H1 (cell line): ENCODE measurements at regions not wholly inside any gene's neighbourhood (a gene's known extent, or its start where the extent isn't known, plus 50 kb on each side); places are given as distances from the start of the nearest gene placed in this dataset.

Experiments
- CTCF ChIA-PET: fragments of 300-600 bp; sonication (Branson Sonifier 250); formaldehyde crosslinking; loops from one replicate; lab custom pipeline; 2021; ENCODE audit not compliant: partially characterized antibody; lab: Charles Lee
- POLR2A ChIA-PET: fragments of 300-600 bp; sonication (Branson Sonifier 250); formaldehyde crosslinking; loops from one replicate; lab custom pipeline; 2021; ENCODE audit warnings: inconsistent platforms; ENCODE audit not compliant: partially characterized antibody; lab: Charles Lee
- DNase-seq, 2 experiments: peaks; one replicate each; pipeline versions ENCODE4 v3.0.0 to v3.0.0-alpha.2; 2010 to 2022; ENCODE audit warnings: low spot score in 2 of 2, low read depth in 1 of 2, mixed read lengths in 1 of 2
- FAIRE-seq: peaks from 2 replicates; lab custom pipeline; 2011; peaks lifted over from hg19 to GRCh38; lab: Jason Lieb, UNC
- H2AFZ ChIP-seq: 2 replicates; pipeline ENCODE4 v1.8.1; 2012; ENCODE audit warnings: low read length, inconsistent platforms
- H2AK5ac ChIP-seq: 2 replicates; pipeline ENCODE4 v1.6.1; 2013; ENCODE audit warnings: low read depth, low read length
- H2BK120ac ChIP-seq: replicated peaks from 2 replicates; pipeline ENCODE3; 2013; ENCODE audit warnings: low read depth, low read length, inconsistent platforms
- H2BK12ac ChIP-seq: 2 replicates; pipeline ENCODE4 v1.6.1; 2013; ENCODE audit warnings: low read depth, low read length
- H2BK15ac ChIP-seq: 2 replicates; pipeline ENCODE4 v1.6.1; 2013; ENCODE audit warnings: low read length
- H2BK20ac ChIP-seq: 2 replicates; pipeline ENCODE4 v1.6.1; 2013; ENCODE audit warnings: low read length
- H2BK5ac ChIP-seq: 2 replicates; pipeline ENCODE4 v1.6.1; 2013; ENCODE audit warnings: low read depth, low read length
- H3K14ac ChIP-seq: 2 replicates; pipeline ENCODE4 v1.6.1; 2013; ENCODE audit warnings: inconsistent platforms; ENCODE audit not compliant: insufficient read length
- H3K18ac ChIP-seq: 2 replicates; pipeline ENCODE4 v1.6.1; 2013; ENCODE audit warnings: low read length; ENCODE audit errors: extremely low read depth
- H3K23ac ChIP-seq: 2 replicates; pipeline ENCODE4 v1.6.1; 2013; ENCODE audit warnings: inconsistent platforms; ENCODE audit not compliant: insufficient read length
- H3K23me2 ChIP-seq: 2 replicates; pipeline ENCODE4 v1.6.1; 2013; ENCODE audit warnings: low read depth, low read length
- H3K27ac ChIP-seq: 2 replicates; pipeline ENCODE4 v1.6.1; 2011; ENCODE audit warnings: low read depth, low read length, inconsistent platforms
- H3K27me3 ChIP-seq, 4 experiments: replicated peaks in 1 of 4; 1 replicate in 1 of 4; 2 replicates in 3 of 4; pipeline versions ENCODE4 v1.6.1 to v1.8.1; 2011 to 2013; ENCODE audit warnings: low read length in 3 of 4, mild to moderate bottlenecking in 3 of 4, inconsistent platforms in 2 of 4, mixed read lengths in 2 of 4, moderate library complexity in 1 of 4; ENCODE audit not compliant: control insufficient read depth in 3 of 4, insufficient read depth in 3 of 4; ENCODE audit errors: extremely low read depth in 1 of 4
- H3K36me3 ChIP-seq, 4 experiments: 2 replicates each; pipeline versions ENCODE4 v1.6.1 to v1.8.1; 2011 to 2013; ENCODE audit warnings: mild to moderate bottlenecking in 4 of 4, low read length in 3 of 4, moderate library complexity in 2 of 4, control low read depth in 1 of 4, inconsistent platforms in 1 of 4; ENCODE audit not compliant: insufficient read depth in 4 of 4, control insufficient read depth in 2 of 4
- H3K4ac ChIP-seq: replicated peaks from 2 replicates; pipeline ENCODE3; 2013; ENCODE audit warnings: low read length, low read depth, mixed read lengths, inconsistent platforms; ENCODE audit not compliant: insufficient read length
- H3K4me1 ChIP-seq, 4 experiments: replicated peaks in 1 of 4; 1 replicate in 1 of 4; 2 replicates in 3 of 4; pipeline versions ENCODE4 v1.6.1 to v1.8.1; 2011 to 2013; ENCODE audit warnings: low read length in 3 of 4, inconsistent platforms in 2 of 4, mixed read lengths in 1 of 4; ENCODE audit not compliant: insufficient read depth in 4 of 4, control insufficient read depth in 3 of 4
- H3K4me2 ChIP-seq, 2 experiments: 2 replicates each; pipeline versions ENCODE4 v1.6.1 to v1.8.1; 2011 to 2013; ENCODE audit warnings: low read depth in 2 of 2, low read length in 2 of 2, control low read depth in 1 of 2, inconsistent platforms in 1 of 2, mild to moderate bottlenecking in 1 of 2; ENCODE audit not compliant: insufficient read depth in 1 of 2
- H3K4me3 ChIP-seq, 4 experiments: fragments of 200-600, 300-600 bp in 1 of 4; sonication (generic), shearing (Covaris generic), sonication (Bioruptor Twin) in 1 of 4; 2 replicates each; pipeline versions ENCODE4 v1.5.1 to v1.8.1; 2011 to 2016; ENCODE audit warnings: low read length in 4 of 4, low read depth in 3 of 4, control low read depth in 2 of 4, inconsistent platforms in 2 of 4, mild to moderate bottlenecking in 2 of 4, mixed read lengths in 1 of 4, moderate library complexity in 1 of 4; ENCODE audit not compliant: insufficient read depth in 2 of 4; ENCODE audit errors: extremely low read depth in 1 of 4
- H3K56ac ChIP-seq: replicated peaks from 2 replicates; pipeline ENCODE3; 2013; ENCODE audit warnings: low read depth, mild to moderate bottlenecking, mixed read lengths, low read length, inconsistent platforms; ENCODE audit not compliant: insufficient read length
- H3K79me1 ChIP-seq: 2 replicates; pipeline ENCODE4 v1.6.1; 2013; ENCODE audit warnings: low read depth, low read length, control low read depth
- H3K79me2 ChIP-seq, 2 experiments: 2 replicates each; pipeline versions ENCODE4 v1.6.1 to v1.8.1; 2012 to 2013; ENCODE audit warnings: low read length in 2 of 2, mild to moderate bottlenecking in 2 of 2, inconsistent platforms in 1 of 2; ENCODE audit not compliant: insufficient read depth in 2 of 2, control insufficient read depth in 1 of 2
- H3K9ac ChIP-seq, 4 experiments: replicated peaks in 1 of 4; 1 replicate in 1 of 4; 2 replicates in 3 of 4; pipeline versions ENCODE4 v1.6.1 to v1.8.1; 2011 to 2013; ENCODE audit warnings: low read depth in 3 of 4, low read length in 3 of 4, control low read depth in 2 of 4, mild to moderate bottlenecking in 2 of 4, moderate library complexity in 2 of 4, inconsistent platforms in 1 of 4; ENCODE audit errors: extremely low read depth in 1 of 4
- H3K9me3 ChIP-seq, 2 experiments: 2 replicates each; pipeline versions ENCODE4 v1.6.1 to v1.8.1; 2012 to 2013; ENCODE audit warnings: mild to moderate bottlenecking in 2 of 2, moderate library complexity in 2 of 2, control low read depth in 1 of 2, inconsistent platforms in 1 of 2, low read depth in 1 of 2, low read length in 1 of 2, mixed read lengths in 1 of 2; ENCODE audit not compliant: insufficient read depth in 2 of 2
- H4K20me1 ChIP-seq, 2 experiments: replicated peaks in 1 of 2; 2 replicates each; pipeline versions ENCODE3 to v1.8.1; 2011 to 2013; ENCODE audit warnings: inconsistent platforms in 2 of 2, low read length in 2 of 2, mild to moderate bottlenecking in 1 of 2; ENCODE audit not compliant: insufficient read depth in 2 of 2, control insufficient read depth in 1 of 2
- H4K5ac ChIP-seq: 2 replicates; pipeline ENCODE4 v1.6.1; 2013; ENCODE audit warnings: low read length, low read depth, mixed read lengths, inconsistent platforms; ENCODE audit not compliant: insufficient read length
- H4K8ac ChIP-seq: 2 replicates; pipeline ENCODE4 v1.8.0; 2013; ENCODE audit warnings: mild to moderate bottlenecking, moderate library complexity, low read length, inconsistent platforms; ENCODE audit not compliant: insufficient read depth; ENCODE audit errors: extremely low read depth
- H4K91ac ChIP-seq: replicated peaks from 2 replicates; pipeline ENCODE3; 2013; ENCODE audit warnings: low read length, mixed read lengths, inconsistent platforms; ENCODE audit not compliant: insufficient read length
- GABPA ChIP-seq: IDR thresholded peaks from 2 replicates; pipeline ENCODE4 v1.6.1; 2011; ENCODE audit warnings: mild to moderate bottlenecking, low read length, moderate library complexity, borderline replicate concordance; ENCODE audit not compliant: insufficient read depth
- NANOG ChIP-seq: IDR thresholded peaks from 2 replicates; pipeline ENCODE4 v1.6.1; 2011; ENCODE audit warnings: low read length, low read depth, mild to moderate bottlenecking, inconsistent platforms; ENCODE audit not compliant: insufficient read depth, poor library complexity, severe bottlenecking
- RBBP5 ChIP-seq: IDR thresholded peaks from 2 replicates; pipeline ENCODE4 v1.7.1; 2012; ENCODE audit warnings: low read depth, mild to moderate bottlenecking, inconsistent platforms, low read length, moderate library complexity, borderline replicate concordance
- TAF1 ChIP-seq: IDR thresholded peaks from 2 replicates; pipeline ENCODE4 v1.6.1; 2011; ENCODE audit warnings: mild to moderate bottlenecking, low read depth, low read length
- TEAD4 ChIP-seq: IDR thresholded peaks from 2 replicates; pipeline ENCODE4 v1.6.1; 2012; ENCODE audit warnings: low read depth, low read length, inconsistent platforms, mixed read lengths
- ZNF274 ChIP-seq: IDR thresholded peaks from 2 replicates; pipeline ENCODE4 v1.7.0; 2012; ENCODE audit warnings: low read length, borderline replicate concordance; ENCODE audit errors: extremely low read depth
- WGBS, 2 experiments: shearing (Covaris generic) in 1 of 2; methylation state at CpG; one replicate each; pipeline versions ENCODE4 v1.1.6 to v1.1.7; 2013 to 2015; ENCODE audit warnings: low lambda C conversion rate in 2 of 2, mixed read lengths in 2 of 2, inconsistent platforms in 1 of 2, low coverage in 1 of 2, missing lambda C conversion rate in 1 of 2; ENCODE audit not compliant: insufficient replicate concordance in 2 of 2, insufficient coverage in 1 of 2, insufficient read length in 1 of 2; ENCODE audit errors: extremely low coverage in 1 of 2, missing lambda C conversion rate in 1 of 2; 5-methylcytosine and 5-hydroxymethylcytosine counted together

- no peak for DNase-seq
- H2AK5ac ChIP-seq, result no peak overlapping the region
- POLR2A ChIA-PET, result no interaction called here
- H3K9me3 ChIP-seq, result no peaks in the 10 kb centered on the region
- H4K5ac ChIP-seq, result no peak overlapping the region
- no peak for FAIRE-seq
- no peaks in the 10 kb centered on the region for H3K36me3 ChIP-seq
- no peak overlapping the region for H3K4me2 ChIP-seq
- H3K56ac ChIP-seq, result no peak overlapping the region
- H2BK12ac ChIP-seq, result no peak overlapping the region
- H3K23me2 ChIP-seq, result no peaks in the 10 kb centered on the region; the same call in 1 of the 2 replicates
- H2AFZ ChIP-seq, result no peak overlapping the region
- no peak overlapping the region for H4K8ac ChIP-seq
- H2BK20ac ChIP-seq, result no peak overlapping the region
- 72% methylated on average over 1 of the region's 1 CpG; no CpG with 5 or more reads in 1 of the 2 experiments for WGBS, 2 experiments
- no peak overlapping the region for H4K91ac ChIP-seq
- no peaks in the 10 kb centered on the region for H3K79me1 ChIP-seq
- peaks cover 0 to 2% (median 0%) of the 10 kb centered on the region in 4 experiments; a peak in 2 of 7 replicates for H3K4me1 ChIP-seq
- no peak overlapping the region for H3K4me3 ChIP-seq
- no peak overlapping the region for H3K18ac ChIP-seq
- H3K14ac ChIP-seq, result no peak overlapping the region
- no peaks in the 10 kb centered on the region for H3K79me2 ChIP-seq
- H3K4ac ChIP-seq, result no peak overlapping the region
- CTCF ChIA-PET, result interaction anchor here (1.0 kb wide), 1 partner anchor 9 kb away, joined by 5 read pairs; no protein-coding TSS in a partner anchor
- H2BK5ac ChIP-seq, result no peak overlapping the region
- H2BK15ac ChIP-seq, result no peak overlapping the region
- H3K27me3 ChIP-seq, result no peaks in the 10 kb centered on the region
- H2BK120ac ChIP-seq, result no peak overlapping the region
- no peak for TF ChIP-seq NANOG
- no peak for TF ChIP-seq TEAD4
- no peak for TF ChIP-seq ZNF274
- TF ChIP-seq TAF1, result no peak
- no peak for TF ChIP-seq GABPA
- TF ChIP-seq RBBP5, result no peak
- no peak overlapping the region for H3K23ac ChIP-seq
- no peak overlapping the region for H3K9ac ChIP-seq
- no peak overlapping the region for H3K27ac ChIP-seq
- no peaks in the 10 kb centered on the region for H4K20me1 ChIP-seq
These were observed 139.2 kb downstream of the AQP9 start for GRCh38 chr15:58277333-58277732.
